Fibroblast of the aortic adventitia (primary cell): ENCODE measurements at regions not wholly inside any gene's neighbourhood (a gene's known extent, or its start where the extent isn't known, plus 50 kb on each side); places are given as distances from the start of the nearest gene placed in this dataset.

Source experiments
- DNase-seq: peaks from one replicate; pipeline ENCODE4 v3.0.0-alpha.2; 2010; ENCODE audit warnings: low read depth
- H3K4me3 ChIP-seq: 2 replicates; pipeline ENCODE4 v1.5.1; 2011; ENCODE audit warnings: low read depth, mild to moderate bottlenecking, control low read depth, low read length, moderate library complexity
- TF ChIP-seq, protein P1 (sequence below): IDR thresholded peaks from 2 replicates; pipeline ENCODE4 v1.5.1; 2011; ENCODE audit warnings: mild to moderate bottlenecking, low read length, control low read depth, inconsistent platforms; ENCODE audit not compliant: insufficient read depth

DNA sequence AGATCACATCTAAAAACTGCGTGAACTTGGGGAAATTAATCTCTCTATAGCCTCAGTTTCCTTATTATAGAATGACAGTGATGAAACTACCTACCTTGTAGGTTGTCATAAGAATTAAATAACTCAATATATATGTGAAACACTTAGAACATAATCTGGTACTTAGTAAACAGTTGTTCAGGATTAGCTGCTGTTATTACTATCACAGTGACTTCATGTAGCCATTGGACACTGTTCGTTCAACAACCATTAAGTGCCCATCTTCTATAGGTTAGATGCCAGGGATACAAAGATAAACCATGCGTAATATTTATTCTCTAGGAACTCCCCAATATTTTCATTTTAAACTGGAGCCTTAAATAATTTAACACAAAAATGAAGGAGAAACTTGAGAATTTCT, 329.0 kb upstream of the PROK2 start:
- TF ChIP-seq, protein P1, sequence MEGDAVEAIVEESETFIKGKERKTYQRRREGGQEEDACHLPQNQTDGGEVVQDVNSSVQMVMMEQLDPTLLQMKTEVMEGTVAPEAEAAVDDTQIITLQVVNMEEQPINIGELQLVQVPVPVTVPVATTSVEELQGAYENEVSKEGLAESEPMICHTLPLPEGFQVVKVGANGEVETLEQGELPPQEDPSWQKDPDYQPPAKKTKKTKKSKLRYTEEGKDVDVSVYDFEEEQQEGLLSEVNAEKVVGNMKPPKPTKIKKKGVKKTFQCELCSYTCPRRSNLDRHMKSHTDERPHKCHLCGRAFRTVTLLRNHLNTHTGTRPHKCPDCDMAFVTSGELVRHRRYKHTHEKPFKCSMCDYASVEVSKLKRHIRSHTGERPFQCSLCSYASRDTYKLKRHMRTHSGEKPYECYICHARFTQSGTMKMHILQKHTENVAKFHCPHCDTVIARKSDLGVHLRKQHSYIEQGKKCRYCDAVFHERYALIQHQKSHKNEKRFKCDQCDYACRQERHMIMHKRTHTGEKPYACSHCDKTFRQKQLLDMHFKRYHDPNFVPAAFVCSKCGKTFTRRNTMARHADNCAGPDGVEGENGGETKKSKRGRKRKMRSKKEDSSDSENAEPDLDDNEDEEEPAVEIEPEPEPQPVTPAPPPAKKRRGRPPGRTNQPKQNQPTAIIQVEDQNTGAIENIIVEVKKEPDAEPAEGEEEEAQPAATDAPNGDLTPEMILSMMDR: no peak
- no peak overlapping the region for H3K4me3 ChIP-seq
- DNase-seq: no peak

DNA sequence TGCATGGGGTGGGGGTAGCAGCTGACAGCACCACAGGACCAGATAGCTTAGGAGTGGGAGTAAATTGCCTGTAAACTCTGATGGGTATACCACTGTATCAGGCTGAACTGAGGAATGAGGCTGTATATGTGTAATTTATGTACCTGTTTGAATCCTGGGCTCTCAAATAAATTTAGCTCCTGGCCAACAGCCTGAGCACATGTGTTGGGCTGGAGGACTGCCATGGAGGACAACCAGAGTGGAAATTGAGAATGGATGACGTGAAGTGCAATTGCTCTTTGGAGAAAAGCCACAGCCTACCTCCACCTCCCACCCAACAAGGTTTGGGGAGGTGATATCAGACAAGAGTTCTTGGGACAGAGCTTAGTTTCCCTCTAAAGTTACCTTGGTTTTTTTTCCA, 328.6 kb upstream of the PROK2 start:
- H3K4me3 ChIP-seq: no peak overlapping the region
- no peak for DNase-seq
- TF ChIP-seq, protein P1: no peak

DNA sequence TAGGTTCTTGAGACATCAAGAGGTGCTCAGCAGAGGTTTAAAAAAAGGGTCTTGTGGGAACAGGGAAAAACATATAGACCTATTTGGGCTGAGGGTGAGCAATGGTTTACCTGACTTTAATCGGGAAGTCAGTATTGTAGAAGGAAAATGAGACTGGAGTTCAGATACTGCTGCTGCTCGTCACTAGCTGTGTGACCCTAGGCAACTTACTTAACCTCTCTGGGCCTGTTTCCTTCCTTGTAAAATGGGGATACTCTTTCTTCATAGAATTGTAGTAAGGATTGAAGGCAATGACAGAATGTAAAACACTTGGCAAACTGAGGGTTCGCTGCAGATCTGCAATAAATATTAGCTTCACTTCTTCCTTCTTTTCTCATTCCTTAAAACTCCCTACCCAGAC, 327.5 kb upstream of the PROK2 start:
- no peak for DNase-seq
- TF ChIP-seq, protein P1: no peak

DNA sequence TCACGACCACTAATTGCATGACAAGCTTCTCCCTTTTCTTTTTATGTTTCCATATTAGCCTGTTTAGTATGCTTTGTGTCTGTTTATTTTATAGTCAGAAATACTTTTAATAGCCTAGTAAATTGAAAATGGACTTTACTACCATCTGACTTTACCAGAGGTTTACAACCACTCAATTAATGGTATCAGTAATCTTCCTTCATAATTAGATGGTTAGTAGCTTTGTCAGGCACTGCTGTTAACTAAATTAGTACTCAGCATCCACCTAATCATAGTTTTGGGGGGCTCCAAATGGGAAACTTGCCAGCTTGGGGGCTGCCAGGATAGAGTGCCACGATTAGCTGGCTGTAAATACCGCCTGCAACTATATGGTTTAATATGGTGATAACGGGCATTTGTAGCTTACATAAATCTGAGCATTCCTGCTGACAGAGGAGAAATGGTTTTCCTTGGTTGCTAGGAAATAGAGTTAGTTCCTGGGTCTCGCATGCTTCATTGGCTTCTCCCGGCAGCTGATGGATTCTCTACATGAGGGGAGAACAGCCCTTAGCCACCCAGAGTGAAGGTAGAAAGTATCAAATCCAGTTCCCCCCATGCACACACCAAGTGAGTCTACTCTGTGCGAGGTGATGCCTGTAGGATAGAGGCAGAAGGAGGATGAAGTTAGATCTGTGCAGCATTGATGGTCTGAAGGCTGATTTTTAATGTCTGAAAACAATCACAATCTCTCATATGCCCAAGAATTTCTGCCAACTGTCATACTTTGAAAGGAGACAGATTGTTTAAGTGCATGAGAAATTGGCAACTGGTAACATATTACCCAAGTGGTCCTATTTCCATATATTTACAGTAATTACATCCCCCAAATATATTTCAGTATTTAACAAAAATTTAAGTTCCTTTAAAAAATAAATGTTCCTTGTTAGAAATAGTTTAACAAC, 326.6 kb upstream of the PROK2 start:
- no peak overlapping the region for H3K4me3 ChIP-seq
- TF ChIP-seq, protein P1: no peak
- DNase-seq: no peak

More for the DNA sequence above, 327.5 kb upstream of the PROK2 start:
- no peak overlapping the region for H3K4me3 ChIP-seq

DNA sequence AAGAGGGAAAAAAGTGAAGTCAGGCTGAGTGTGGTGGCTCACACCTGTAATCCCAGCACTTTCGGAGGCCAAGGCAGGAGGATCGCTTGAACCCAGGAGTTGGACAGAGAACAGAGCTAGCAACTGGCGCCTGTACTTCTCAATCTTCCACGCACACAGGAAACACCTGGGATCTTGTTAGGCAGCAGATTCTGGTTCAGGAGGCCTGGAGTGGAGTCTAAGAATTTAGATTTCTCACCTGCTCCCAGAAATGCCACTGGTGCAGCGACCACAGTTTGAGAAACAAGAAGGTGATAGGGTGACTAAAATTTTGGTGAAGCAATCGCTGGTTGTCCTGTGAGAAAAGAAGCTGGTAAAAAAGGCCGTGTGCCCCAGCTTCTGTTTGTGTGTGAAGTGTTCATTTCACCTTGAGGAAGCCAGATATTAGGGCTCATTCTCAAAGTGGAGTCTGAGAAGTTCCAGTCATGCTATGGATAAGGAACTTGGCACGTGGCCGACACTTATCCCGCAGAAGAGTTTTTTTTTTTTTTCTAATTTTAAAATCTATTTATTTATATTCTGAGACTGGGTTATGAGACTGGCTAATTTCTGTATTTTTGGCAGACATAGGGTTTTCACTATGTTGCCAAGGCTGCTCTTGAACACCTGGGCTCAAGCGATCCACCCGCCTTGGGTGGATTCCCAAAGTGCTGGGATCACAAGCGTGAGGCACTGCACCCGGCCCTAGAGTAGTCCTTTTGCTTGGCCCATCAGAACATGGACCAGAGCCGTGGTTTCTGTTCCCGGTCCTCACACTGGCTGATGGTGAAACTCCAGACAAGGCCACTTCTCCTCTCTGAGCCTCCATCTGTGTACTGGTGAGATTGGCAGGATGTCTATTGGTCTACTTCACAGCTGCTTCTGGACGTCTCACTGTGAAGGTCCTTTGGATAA, 324.6 kb upstream of the PROK2 start:
- no peak overlapping the region for H3K4me3 ChIP-seq
- TF ChIP-seq, protein P1: no peak
- DNase-seq: no peak

DNA sequence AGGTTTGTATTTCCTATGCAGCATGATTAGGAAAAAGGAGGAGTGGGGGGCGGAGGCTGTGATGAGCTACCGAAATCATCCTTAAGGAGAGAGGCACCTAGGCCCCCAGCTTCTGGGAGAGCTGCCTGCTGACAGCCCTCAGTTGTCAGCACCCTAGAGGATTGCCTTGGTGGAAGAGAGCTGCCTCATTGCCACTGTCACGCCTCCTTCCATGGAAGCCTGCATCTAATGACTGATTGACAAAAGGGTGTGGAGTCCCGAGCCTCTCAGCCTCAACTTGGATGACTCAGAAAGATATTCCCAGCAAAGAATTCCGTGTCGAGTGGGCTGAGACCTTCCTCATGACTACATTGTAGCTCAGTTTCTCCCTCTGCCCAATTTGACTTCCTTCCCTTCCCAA, 320.4 kb upstream of the PROK2 start:
- DNase-seq: no peak
- TF ChIP-seq, protein P1: no peak
- no peak overlapping the region for H3K4me3 ChIP-seq
